HTR-8/SVneo (cell line): ENCODE measurements at regions not wholly inside any gene's neighbourhood (a gene's known extent, or its start where the extent isn't known, plus 50 kb on each side); places are given as distances from the start of the nearest gene placed in this dataset.
A peak's percentile ranks its signal among the peaks of the same experiment; 100 is the strongest.

Experiments
- DNase-seq: peaks from one replicate; pipeline ENCODE4 v3.0.0; 2011; ENCODE audit warnings: low spot score, mixed read lengths; ENCODE audit not compliant: insufficient read length
- FAIRE-seq: peaks from 2 replicates; lab custom pipeline; 2011; peaks lifted over from hg19 to GRCh38; lab: Jason Lieb, UNC

- DNase-seq (no peak), FAIRE-seq (no peak)
Observed at GRCh38 chr1:101154547-101154946, 82.3 kb upstream of the S1PR1 start.

GRCh38 chr1:101153692-101154091 lies 83.1 kb upstream of the S1PR1 start:
- FAIRE-seq, result no peak
- DNase-seq, result no peak

- FAIRE-seq (no peak), DNase-seq (no peak)
Observed at GRCh38 chr1:101152633-101153032, 84.2 kb upstream of the S1PR1 start.

GRCh38 chr1:101151286-101151685 lies 85.5 kb upstream of the S1PR1 start:
- FAIRE-seq (no peak), DNase-seq (no peak)

- no peak for FAIRE-seq
- no peak for DNase-seq
Observed at GRCh38 chr1:101150670-101151069, 86.1 kb upstream of the S1PR1 start.

GRCh38 chr1:101150266-101150665 lies 86.6 kb upstream of the S1PR1 start:
- FAIRE-seq (no peak), DNase-seq (no peak)

- DNase-seq (no peak), FAIRE-seq (no peak)
Observed at GRCh38 chr1:101148980-101149379, 87.8 kb upstream of the S1PR1 start.

GRCh38 chr1:101147381-101147780 lies 89.4 kb upstream of the S1PR1 start:
- FAIRE-seq (no peak), DNase-seq (no peak)

GRCh38 chr1:101145449-101145820 lies 91.4 kb upstream of the S1PR1 start:
- DNase-seq (no peak), FAIRE-seq (no peak)

- DNase-seq, result no peak
- FAIRE-seq, result no peak
Observed at GRCh38 chr1:101144671-101145448, 92.0 kb upstream of the S1PR1 start.

GRCh38 chr1:101142244-101142643 lies 94.6 kb upstream of the S1PR1 start:
- DNase-seq, result no peak
- FAIRE-seq, result no peak

- FAIRE-seq, result no peak
- no peak for DNase-seq
Observed at GRCh38 chr1:101141376-101141775, 95.4 kb upstream of the S1PR1 start.

- DNase-seq (no peak), FAIRE-seq (no peak)
Observed at GRCh38 chr1:101139821-101140718, 96.7 kb upstream of the S1PR1 start.

GRCh38 chr1:101139130-101139529 lies 97.7 kb upstream of the S1PR1 start:
- DNase-seq (no peak), FAIRE-seq (no peak)

- FAIRE-seq, result no peak
- DNase-seq, result no peak
Observed at GRCh38 chr1:101137144-101138126, 99.4 kb upstream of the S1PR1 start.

GRCh38 chr1:101136739-101137138 lies 100.1 kb upstream of the S1PR1 start:
- DNase-seq (no peak), FAIRE-seq (no peak)

- DNase-seq (no peak), FAIRE-seq (no peak)
Observed at GRCh38 chr1:101136271-101136670, 100.5 kb upstream of the S1PR1 start.

GRCh38 chr1:101135526-101135925 lies 101.3 kb upstream of the S1PR1 start:
- FAIRE-seq (no peak), DNase-seq (no peak)

- no peak for FAIRE-seq
- no peak for DNase-seq
Observed at GRCh38 chr1:101131239-101131843, 105.5 kb upstream of the S1PR1 start.

- FAIRE-seq (no peak), DNase-seq (peak; percentile 24)
Observed at GRCh38 chr1:101130673-101131072, 105.1 kb upstream of the DPH5 start.
